SK-N-SH treated with all-trans-retinoic acid at 6 μM for 48 hours (cell line): ENCODE measurements at regions not wholly inside any gene's neighbourhood (a gene's known extent, or its start where the extent isn't known, plus 50 kb on each side); places are given as distances from the start of the nearest gene placed in this dataset.

ENCODE experiments used
- BACH2 ChIP-seq: fragments of 250-450 bp; sonication (Bioruptor Pico); IDR thresholded peaks from 2 replicates; pipeline ENCODE4 v1.9.0; 2021; ENCODE audit warnings: mild to moderate bottlenecking, borderline replicate concordance
- ESRRG ChIP-seq: fragments of 250-450 bp; sonication (Bioruptor Pico); IDR thresholded peaks from 2 replicates; pipeline ENCODE4 v1.6.1; 2021; ENCODE audit warnings: mild to moderate bottlenecking
- GLIS3 ChIP-seq: fragments of 250-450 bp; sonication (Bioruptor Pico); IDR thresholded peaks from 2 replicates; pipeline ENCODE4 v1.5.0; 2020; ENCODE audit warnings: mild to moderate bottlenecking, moderate library complexity
- OSR1 ChIP-seq: fragments of 250-450 bp; sonication (Bioruptor Pico); IDR thresholded peaks from 2 replicates; pipeline ENCODE4 v1.8.0; 2022; ENCODE audit warnings: moderate library complexity, mild to moderate bottlenecking, inconsistent platforms
- PATZ1 ChIP-seq: fragments of 250-450 bp; sonication (Bioruptor Pico); IDR thresholded peaks from 2 replicates; pipeline ENCODE4 v1.8.0; 2020; ENCODE audit warnings: mild to moderate bottlenecking, moderate library complexity, borderline replicate concordance
- RARB ChIP-seq: fragments of 250-450 bp; sonication (Bioruptor Pico); IDR thresholded peaks from 2 replicates; pipeline ENCODE4 v1.8.0; 2021; ENCODE audit warnings: mild to moderate bottlenecking, moderate library complexity
- SNAI2 ChIP-seq: fragments of 250-450 bp; sonication (Bioruptor Pico); IDR thresholded peaks from 2 replicates; pipeline ENCODE4 v1.5.0; 2020; ENCODE audit warnings: mild to moderate bottlenecking, moderate library complexity
- TSHZ2 ChIP-seq: fragments of 250-450 bp; sonication (Bioruptor Pico); IDR thresholded peaks from 2 replicates; pipeline ENCODE4 v1.5.0; 2020; ENCODE audit warnings: mild to moderate bottlenecking, moderate library complexity
- ZNF70 ChIP-seq: fragments of 450-650 bp; formaldehyde crosslinking; IDR thresholded peaks from 2 replicates; pipeline ENCODE4 v1.5.0; 2020; ENCODE audit warnings: mild to moderate bottlenecking, moderate library complexity
- TF ChIP-seq, protein P1 (sequence below): fragments of 250-450 bp; sonication (Bioruptor Pico); IDR thresholded peaks from 2 replicates; pipeline ENCODE4 v1.5.1; 2020; ENCODE audit warnings: low read depth, mild to moderate bottlenecking, moderate library complexity
- TF ChIP-seq, protein P2 (sequence below): fragments of 250-450 bp; sonication (Bioruptor Pico); IDR thresholded peaks from 2 replicates; pipeline ENCODE4 v1.5.1; 2021; ENCODE audit warnings: mild to moderate bottlenecking, moderate library complexity

- TF ChIP-seq BACH2 (CRISPR knock-in tag) (no peak), RARB (no peak), PATZ1 (CRISPR knock-in tag) (no peak), OSR1 (no peak), ZNF70 (CRISPR knock-in tag) (no peak), ESRRG (CRISPR knock-in tag) (no peak), SNAI2 (CRISPR knock-in tag) (no peak), GLIS3 (no peak), TSHZ2 (CRISPR knock-in tag) (no peak)
- TF ChIP-seq, protein P1, sequence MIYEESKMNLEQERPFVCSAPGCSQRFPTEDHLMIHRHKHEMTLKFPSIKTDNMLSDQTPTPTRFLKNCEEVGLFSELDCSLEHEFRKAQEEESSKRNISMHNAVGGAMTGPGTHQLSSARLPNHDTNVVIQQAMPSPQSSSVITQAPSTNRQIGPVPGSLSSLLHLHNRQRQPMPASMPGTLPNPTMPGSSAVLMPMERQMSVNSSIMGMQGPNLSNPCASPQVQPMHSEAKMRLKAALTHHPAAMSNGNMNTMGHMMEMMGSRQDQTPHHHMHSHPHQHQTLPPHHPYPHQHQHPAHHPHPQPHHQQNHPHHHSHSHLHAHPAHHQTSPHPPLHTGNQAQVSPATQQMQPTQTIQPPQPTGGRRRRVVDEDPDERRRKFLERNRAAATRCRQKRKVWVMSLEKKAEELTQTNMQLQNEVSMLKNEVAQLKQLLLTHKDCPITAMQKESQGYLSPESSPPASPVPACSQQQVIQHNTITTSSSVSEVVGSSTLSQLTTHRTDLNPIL, result no peak
- TF ChIP-seq, protein P2, sequence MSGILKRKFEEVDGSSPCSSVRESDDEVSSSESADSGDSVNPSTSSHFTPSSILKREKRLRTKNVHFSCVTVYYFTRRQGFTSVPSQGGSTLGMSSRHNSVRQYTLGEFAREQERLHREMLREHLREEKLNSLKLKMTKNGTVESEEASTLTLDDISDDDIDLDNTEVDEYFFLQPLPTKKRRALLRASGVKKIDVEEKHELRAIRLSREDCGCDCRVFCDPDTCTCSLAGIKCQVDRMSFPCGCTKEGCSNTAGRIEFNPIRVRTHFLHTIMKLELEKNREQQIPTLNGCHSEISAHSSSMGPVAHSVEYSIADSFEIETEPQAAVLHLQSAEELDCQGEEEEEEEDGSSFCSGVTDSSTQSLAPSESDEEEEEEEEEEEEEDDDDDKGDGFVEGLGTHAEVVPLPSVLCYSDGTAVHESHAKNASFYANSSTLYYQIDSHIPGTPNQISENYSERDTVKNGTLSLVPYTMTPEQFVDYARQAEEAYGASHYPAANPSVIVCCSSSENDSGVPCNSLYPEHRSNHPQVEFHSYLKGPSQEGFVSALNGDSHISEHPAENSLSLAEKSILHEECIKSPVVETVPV (CRISPR knock-in tag), result no peak
Observed at GRCh38 chrX:88612870-88613329, 134.1 kb upstream of the CPXCR1 start.
